ENCODE measurements at regions not wholly inside any gene's neighbourhood (a gene's known extent, or its start where the extent isn't known, plus 50 kb on each side); places are given as distances from the start of the nearest gene placed in this dataset.

- Histone ChIP-seq H3K4me1 (ENCODE audit: control insufficient read depth in 1 of 2, insufficient read depth in 2 of 2, low read length in 2 of 2) (no peaks in the 10 kb centered on the region), H3K4me2 (replicated peaks; ENCODE audit: extremely low read depth, low read length, poor library complexity, severe bottlenecking) (no peak overlapping the region), H3K9me3 (replicated peaks in 1 of 2; ENCODE audit: control insufficient read depth in 1 of 2, insufficient read depth in 1 of 2, low read length in 2 of 2) (no peaks in the 10 kb centered on the region), H4K20me1 (ENCODE audit: insufficient read depth, low read length) (no peaks in the 10 kb centered on the region), H3K27me3 (ENCODE audit: control insufficient read depth in 2 of 2, insufficient read depth in 2 of 2, low read length in 2 of 2) (no peaks in the 10 kb centered on the region), H3K36me3 (replicated peaks in 1 of 2; ENCODE audit: control insufficient read depth in 1 of 2, insufficient read depth in 2 of 2, low read length in 2 of 2) (no peaks in the 10 kb centered on the region), H3K9ac (ENCODE audit: insufficient read depth, low read length, poor library complexity, severe bottlenecking) (no peak overlapping the region), H3K79me2 (ENCODE audit: insufficient read depth, low read length) (no peaks in the 10 kb centered on the region), H2AFZ (ENCODE audit: insufficient read depth, low read depth, low read length, poor library complexity, severe bottlenecking) (no peak overlapping the region), H3K4me3 (replicated peaks in 1 of 3; ENCODE audit: low read depth in 2 of 3, low read length in 3 of 3) (no peak overlapping the region), H3K27ac (ENCODE audit: low read depth in 1 of 2, low read length in 2 of 2) (no peak overlapping the region)
- intact Hi-C loops (cut with micrococcal nuclease) = no loop called here
- TF ChIP-seq CTCF (IDR thresholded peaks at IDR 0.05) = no peak
- WGBS (ENCODE audit: insufficient coverage) = no CpG with 5 or more reads among the region's 3 CpGs
- Mint-ChIP-seq H3K27me3 (ENCODE audit: low read depth in 3 of 3) (peaks cover 0 to 2% (median 1%) of the 10 kb centered on the region in 3 donors), H3K27ac (no peak overlapping the region), H3K9me3 (no peaks in the 10 kb centered on the region), H3K4me1 (no peaks in the 10 kb centered on the region), H3K4me3 (no peak overlapping the region), H3K36me3 (no peaks in the 10 kb centered on the region)
- DNase-seq = no peak
Measured at GRCh38 chr4:163852246-163852645, 357.8 kb downstream of the TMA16 start.

GRCh38 chr4:163857903-163858302 is 363.4 kb downstream of the TMA16 start:
- Mint-ChIP-seq H3K4me3 (no peak overlapping the region), H3K27me3 (ENCODE audit: low read depth in 3 of 3) (peaks cover 0 to 2% (median 1%) of the 10 kb centered on the region in 3 donors), H3K9me3 (peaks cover 0 to 1% (median 0%) of the 10 kb centered on the region in 7 donors), H3K36me3 (no peaks in the 10 kb centered on the region), H3K27ac (no peak overlapping the region), H3K4me1 (no peaks in the 10 kb centered on the region)
- no peak overlapping the region for H3K27ac ChIP-seq (ENCODE audit: low read depth in 1 of 2, low read length in 2 of 2)
- H4K20me1 ChIP-seq (ENCODE audit: insufficient read depth, low read length) = no peaks in the 10 kb centered on the region
- no peaks in the 10 kb centered on the region for H3K79me2 ChIP-seq (ENCODE audit: insufficient read depth, low read length)
- H3K4me1 ChIP-seq (ENCODE audit: control insufficient read depth in 1 of 2, insufficient read depth in 2 of 2, low read length in 2 of 2) = no peaks in the 10 kb centered on the region
- H3K4me2 ChIP-seq (replicated peaks; ENCODE audit: extremely low read depth, low read length, poor library complexity, severe bottlenecking) = no peak overlapping the region
- intact Hi-C loops (cut with micrococcal nuclease) = no loop called here
- WGBS (ENCODE audit: insufficient coverage) = 100% methylated on average over 1 of the region's 3 CpGs
- H3K27me3 ChIP-seq (ENCODE audit: control insufficient read depth in 2 of 2, insufficient read depth in 2 of 2, low read length in 2 of 2) = no peaks in the 10 kb centered on the region
- no peaks in the 10 kb centered on the region for H3K36me3 ChIP-seq (replicated peaks in 1 of 2; ENCODE audit: control insufficient read depth in 1 of 2, insufficient read depth in 2 of 2, low read length in 2 of 2)
- H3K4me3 ChIP-seq (replicated peaks in 1 of 3; ENCODE audit: low read depth in 2 of 3, low read length in 3 of 3) = no peak overlapping the region
- no peak for TF ChIP-seq CTCF (IDR thresholded peaks at IDR 0.05)
- H3K9ac ChIP-seq (ENCODE audit: insufficient read depth, low read length, poor library complexity, severe bottlenecking) = no peak overlapping the region
- no peak for DNase-seq
- H2AFZ ChIP-seq (ENCODE audit: insufficient read depth, low read depth, low read length, poor library complexity, severe bottlenecking) = no peak overlapping the region
- no peaks in the 10 kb centered on the region for H3K9me3 ChIP-seq (replicated peaks in 1 of 2; ENCODE audit: control insufficient read depth in 1 of 2, insufficient read depth in 1 of 2, low read length in 2 of 2)

All from CD14-positive monocyte (primary cell).